Stimulated activated naive CD4-positive, alpha-beta T cell (primary cell): ENCODE measurements at regions not wholly inside any gene's neighbourhood (a gene's known extent, or its start where the extent isn't known, plus 50 kb on each side); places are given as distances from the start of the nearest gene placed in this dataset.

Experiments used
- DNase-seq, 6 experiments: peaks; one replicate each; lab custom pipeline; 2025; lab: John Stamatoyannopoulos, UW

DNA sequence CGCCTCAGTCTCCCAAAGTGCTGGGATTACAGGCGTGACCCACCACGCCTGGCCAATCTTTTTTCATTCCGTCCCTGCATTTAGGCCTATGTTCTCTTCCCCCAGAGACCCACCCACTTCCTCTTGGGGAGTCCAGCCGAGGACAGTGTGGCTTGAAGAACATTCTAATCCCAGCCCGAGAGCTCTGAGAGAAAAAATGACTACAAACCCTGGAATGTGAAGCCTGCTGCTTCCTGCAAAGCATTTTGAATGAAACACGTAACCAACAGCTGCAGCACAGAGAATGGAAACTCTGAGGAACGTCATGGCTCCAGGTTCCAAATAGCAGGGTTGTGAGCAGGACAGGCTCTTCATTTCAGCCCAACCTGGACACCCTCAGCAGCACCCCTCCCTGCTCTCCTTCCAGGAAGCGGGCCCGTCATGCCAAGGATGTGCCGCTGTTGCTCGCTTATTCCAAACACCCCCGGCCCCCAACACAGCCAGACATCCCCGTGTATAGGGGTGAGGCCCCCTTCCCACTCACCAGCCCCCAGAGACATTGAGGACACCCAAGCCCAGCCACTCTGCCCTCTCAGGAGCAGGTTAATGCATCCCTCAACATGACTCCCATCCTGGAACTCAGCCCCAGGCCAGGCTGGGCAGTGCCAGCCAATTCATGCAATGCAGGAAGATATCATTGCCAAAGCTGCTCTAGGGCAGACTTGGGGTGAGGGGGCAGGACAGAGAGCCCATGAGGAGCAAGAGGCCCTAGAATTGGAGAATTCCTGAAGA is 139.8 kb downstream of the ZFP36L2 start:
- DNase-seq, result no peak

DNA sequence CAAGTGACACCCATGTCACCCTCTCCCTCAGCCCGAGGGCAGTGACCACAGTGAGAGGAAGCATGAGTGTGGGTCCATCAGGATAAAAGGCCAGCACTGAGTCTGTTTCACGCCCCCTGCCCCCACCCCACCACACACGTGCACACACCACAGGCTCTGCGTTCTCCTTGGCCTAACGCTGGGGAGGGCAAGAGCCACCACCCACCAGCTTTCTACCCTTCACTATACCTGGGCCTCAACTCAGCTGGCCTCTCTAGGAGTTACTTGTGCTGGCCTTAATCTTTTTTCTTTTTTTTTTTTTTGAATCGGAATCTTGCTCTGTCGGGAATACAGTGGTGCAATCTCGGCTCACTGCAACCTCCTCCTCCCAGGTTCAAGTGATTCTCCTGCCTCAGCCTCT is 140.5 kb downstream of the ZFP36L2 start:
- no peak for DNase-seq

DNA sequence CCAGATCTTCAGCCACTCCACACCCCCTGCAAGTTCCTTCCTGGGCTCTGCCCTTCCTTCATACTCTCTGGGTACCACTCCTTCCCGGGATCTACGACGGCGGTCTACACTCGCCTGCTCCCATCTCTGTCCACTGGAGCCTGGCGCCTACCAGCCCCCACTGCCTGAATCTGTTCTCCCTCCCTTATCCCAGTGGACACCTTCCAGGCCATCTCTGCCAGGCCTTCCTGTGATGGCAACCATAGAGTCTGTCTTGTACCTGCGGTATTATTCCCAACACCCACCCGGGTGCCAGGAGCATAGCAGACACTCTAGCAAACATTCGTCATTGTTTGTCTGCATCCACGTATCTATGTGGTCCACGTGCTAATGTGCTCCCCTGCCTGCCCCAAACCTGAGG is 140.9 kb downstream of the ZFP36L2 start:
- no peak for DNase-seq

DNA sequence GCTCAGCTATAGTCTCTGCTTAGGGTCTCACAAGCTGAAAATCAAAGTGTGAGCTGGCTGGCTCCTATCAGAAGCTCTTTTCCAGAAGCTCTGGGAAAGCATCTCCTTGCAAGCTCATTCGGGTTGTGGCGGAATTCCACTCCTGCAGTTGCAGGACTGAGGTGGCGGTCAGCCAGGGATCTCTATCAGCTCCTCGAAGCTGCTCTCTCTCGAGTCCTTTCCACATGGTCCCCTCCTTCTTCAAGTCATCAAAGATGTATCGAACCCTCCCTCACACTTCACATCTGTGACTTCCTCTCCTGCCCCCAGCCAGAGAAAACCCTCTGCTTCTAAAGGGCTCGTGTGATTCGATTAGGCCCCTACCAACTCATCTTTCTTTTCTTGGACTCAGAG is 141.7 kb downstream of the ZFP36L2 start:
- DNase-seq, result no peak

DNA sequence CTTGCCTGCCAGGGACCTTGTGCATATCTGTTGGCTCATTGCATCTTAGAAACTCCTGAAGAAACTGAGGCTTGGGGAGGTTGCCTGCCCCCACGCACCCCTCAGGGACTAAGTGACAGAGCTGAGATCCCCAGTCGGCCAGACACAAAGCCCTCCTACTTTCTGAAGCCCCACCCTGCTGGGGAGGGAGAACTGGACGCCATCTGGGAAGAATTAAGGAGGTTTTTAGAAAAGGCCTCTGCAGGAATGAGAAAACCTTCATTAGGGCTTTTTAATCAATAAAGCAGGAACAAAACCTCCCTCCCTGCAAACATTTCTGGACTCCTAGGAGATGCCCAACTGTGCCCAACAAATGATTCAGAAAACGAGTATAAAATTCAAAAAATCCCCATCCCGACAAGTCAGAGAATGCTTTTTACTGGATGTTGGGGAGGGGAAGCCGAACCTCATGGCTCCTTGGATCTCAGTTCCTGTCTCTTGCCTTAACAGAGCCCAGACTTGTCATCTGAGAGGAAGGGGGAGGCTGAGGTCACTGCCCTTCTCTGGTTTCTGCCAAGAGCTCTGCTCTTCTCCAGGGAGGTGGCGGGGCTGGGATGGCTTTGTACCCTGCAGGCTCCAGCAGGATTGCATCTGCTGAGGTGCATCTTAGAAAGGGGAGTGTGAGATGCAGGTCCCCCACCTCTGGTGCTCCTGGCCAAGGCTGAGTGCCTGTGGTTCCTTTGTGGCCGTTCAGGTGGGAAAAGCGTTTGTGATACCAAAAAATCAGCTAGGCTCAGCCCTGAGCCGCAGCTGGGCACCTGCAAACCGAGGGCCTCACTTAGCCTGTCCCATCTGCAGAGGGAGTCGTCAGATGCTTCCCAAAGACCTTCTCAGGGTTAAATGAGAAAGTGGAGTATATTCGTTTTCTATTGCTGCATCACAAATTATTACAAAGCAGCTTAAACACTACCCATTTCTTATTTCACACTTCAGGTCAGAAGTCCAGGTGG is 142.4 kb downstream of the ZFP36L2 start:
- DNase-seq, result no peak

DNA sequence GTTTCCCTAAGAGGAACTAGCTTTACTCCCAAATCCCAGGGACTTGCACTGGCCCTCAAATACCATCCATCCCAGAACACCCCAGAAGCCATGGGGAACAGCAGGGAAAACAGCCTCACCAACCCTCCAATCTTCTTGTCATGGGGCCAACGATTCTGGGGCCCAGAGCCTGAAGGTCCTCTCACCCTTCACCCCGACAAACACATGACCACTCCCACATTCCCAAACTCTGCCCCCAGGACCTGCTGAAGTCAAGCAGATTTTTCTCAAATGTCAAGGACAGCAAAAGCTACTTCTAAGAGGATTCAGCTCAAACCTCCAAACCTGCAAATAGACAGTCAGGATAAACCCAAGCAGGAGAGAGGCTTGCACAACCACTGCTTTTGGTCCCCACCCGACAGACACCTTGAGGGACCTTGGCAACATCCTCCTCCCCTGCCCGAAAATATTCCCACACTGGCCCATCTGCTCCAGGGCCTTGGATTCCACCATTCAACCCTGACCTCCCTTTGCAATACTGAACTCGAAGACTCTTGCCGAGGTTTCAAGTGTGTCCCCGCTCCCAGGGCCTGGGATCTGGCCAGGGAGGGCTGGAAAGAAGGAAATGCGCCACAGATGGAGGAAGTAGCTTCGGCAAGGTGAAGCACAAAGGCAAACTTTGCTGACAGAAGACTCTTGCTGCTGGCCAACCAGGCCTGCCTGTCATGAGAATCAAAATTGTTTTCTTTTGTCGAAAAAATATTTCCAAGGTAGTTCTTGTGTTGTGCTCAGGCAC is 143.3 kb downstream of the ZFP36L2 start:
- no peak for DNase-seq

DNA sequence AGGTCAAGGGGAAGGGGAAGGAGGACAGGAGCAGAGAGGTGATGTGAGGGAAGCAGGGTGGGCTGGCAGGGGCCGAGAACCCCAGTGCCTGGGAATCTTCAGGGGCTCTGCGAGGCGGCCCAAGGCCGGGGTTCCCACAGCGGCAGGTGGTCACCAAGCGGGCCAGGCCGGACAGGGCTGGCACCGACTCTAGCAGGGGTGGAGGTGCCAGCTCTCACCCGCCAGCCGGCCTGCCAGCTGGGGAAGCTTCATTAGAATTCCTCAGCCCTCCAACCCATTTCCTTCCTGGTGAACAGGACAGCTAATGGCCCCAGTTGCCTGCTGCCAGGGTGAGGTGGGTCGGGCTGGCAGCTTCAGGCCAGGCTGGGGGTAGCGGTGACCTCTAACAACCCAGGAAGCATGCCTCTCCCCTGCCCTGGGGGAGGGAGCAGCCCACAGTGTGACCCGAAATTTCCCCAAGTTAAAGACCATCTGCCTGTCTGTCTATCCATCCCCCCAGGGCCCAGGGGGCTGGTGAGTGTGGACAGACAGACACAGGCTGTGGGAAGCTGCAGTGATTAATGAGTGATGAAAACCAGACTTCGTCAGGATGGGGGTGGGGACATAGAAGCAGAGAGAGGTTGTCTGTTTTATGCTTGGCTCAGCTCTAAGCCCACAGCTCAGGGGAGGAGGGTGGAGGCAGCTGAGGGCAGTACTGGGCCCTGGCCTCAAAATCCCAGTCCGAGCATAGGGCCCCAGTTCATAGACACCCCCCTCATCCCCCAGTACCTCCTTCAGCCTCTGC is 144.1 kb downstream of the ZFP36L2 start:
- no peak for DNase-seq

DNA sequence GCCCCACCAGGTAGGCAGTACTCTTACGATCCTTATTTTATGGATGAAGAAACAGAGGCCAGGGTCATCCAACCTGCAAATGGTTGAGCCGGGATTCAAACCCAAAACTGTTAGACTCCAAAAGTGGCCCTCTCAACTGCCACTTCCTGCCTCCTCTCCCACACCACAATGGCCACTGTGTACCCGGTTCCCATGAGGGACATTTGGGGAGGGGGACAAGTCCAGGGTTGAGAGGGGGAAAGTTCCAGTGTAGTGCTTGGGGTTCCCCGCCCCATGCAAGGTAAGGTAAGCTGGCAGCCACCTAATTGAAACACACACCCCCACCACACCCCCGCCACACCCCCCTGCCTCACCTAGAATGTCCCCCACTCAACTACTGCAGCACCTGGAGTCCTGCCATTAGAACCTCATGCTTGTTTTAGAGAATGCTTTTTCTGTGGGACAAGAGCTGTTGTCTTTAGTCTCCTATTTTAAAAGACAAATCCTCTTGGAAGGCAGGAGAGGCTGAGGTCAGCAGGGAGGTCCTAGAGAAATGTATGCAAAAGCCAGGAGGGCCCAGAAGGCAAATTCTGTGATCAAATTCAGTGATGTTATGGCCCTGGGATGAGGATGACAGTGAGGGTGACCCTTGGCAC is 145.2 kb downstream of the ZFP36L2 start:
- no peak for DNase-seq

DNA sequence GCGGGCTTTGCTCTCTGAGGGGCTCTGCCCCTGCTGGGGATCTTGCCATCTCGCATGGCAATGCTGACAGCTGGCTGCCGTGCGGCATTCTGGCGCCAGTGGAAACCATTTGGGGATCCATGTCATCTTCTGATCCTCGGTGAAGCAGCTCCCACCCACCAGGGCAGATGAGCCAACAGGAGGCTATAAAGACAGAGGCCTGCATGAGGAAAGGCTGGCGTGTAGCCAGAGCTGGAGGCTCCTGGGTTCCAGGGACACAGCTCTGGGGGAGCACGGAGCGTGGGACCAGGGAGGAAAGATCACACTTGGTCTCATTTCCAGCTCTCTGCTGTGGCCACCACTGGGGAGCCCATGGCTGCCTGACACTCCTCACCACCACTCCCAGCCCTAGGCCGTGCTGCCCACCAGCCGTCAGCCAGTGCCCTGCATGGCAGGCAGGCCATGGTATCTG is 145.8 kb downstream of the ZFP36L2 start:
- DNase-seq, result no peak

DNA sequence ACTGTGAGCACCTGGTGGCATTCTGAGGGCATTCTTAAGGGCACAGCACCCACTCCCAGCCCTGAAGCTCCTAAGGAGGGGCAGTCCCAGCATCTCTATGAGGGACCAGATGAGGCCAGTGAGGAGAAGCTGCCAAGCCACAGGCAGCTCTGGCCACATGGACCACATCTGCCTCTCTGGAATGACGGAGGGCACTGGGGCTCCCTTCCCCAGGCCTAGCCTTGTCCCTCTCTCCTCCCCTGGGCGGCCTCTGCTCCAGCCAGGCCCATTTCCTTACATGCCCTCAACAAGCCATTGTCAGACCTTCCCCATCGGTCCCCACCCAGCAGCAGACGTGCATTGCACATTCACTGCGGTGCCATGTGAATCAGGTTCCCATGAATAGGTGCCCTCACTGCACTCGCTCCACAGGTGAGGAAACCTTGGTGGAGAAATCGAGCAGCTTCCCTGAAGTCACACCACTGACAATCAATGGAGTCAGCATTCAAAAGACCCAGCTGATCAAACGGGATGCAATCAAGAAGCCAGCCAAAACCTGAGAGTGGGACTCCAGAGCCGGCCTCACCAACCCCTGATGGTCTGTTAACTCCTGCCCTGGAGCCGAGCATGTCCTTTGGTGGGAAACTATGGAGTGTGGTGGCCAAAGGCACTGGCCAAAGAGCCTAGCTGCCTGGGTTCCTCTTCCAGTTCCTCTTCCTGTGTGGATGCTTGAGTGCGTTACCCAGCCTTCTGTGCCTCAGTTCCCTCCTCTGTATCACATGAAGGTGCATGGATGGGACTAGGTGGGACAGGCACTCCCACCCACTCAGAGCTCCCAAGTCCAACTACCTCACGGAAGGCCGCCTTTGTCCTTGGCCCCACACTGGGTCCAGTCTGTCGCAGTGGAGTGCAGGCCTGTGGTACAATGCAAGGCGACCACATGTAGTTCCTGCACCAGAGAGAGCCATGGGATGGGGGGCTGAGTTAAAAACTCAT is 147.3 kb downstream of the ZFP36L2 start:
- DNase-seq, result no peak

DNA sequence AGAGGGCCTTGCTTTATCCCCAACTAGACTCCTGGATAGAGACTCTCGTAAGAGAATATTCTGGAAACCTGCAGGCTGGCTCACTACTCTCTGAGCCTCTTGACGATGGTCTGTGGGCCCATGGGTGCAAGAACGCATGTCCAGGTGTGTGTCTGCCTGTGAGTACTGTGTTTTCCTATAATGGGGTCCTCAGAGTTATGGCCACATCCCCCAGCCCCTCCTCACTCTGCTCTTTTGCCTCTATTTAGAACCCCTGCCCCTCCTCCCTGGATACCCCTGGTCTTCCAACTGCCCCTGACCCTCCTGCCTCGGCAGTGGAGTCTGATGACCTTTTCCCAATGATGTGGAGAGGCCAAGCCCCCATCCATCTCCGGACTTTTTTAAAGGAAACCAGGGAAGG is 148.1 kb downstream of the ZFP36L2 start:
- DNase-seq, result no peak

DNA sequence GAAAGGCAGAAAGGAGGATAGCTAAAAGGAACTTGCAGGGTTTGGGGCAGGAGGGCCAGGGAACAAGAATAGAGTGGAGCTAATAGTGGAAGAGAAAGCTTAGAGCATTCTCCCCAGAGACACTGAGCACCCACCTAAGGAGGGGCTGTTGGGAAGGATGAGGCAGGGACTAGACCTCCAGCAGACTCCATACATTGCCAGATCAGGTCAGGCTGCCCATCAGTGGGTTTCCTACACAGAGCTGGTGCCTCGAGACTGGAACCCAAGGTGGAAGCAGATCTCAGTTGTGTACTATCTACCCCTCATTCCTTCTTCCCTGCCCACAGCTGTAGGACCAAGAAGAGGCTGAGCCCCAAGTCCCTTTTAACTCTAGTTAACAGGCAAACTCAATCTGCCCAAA is 148.5 kb downstream of the ZFP36L2 start:
- DNase-seq, result no peak

DNA sequence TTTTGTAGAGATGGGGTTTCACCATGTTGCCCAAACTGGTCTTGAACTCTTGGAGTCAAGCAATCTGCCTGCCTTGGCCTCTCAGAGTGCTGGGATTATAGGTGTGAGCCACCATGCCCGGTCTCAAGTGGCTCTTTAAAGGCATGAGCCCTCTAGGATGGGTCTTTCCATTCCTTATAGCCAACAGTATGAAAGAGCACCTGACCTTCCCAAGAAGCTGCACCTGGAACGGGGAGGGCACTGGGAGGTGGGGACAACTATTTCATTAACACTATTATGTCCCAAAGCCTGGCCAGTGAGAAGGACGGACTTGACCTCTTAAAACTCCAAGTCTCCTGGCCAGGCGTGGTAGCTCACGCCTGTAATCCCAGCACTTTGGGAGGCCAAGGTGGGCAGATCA is 149.7 kb downstream of the ZFP36L2 start:
- no peak for DNase-seq

DNA sequence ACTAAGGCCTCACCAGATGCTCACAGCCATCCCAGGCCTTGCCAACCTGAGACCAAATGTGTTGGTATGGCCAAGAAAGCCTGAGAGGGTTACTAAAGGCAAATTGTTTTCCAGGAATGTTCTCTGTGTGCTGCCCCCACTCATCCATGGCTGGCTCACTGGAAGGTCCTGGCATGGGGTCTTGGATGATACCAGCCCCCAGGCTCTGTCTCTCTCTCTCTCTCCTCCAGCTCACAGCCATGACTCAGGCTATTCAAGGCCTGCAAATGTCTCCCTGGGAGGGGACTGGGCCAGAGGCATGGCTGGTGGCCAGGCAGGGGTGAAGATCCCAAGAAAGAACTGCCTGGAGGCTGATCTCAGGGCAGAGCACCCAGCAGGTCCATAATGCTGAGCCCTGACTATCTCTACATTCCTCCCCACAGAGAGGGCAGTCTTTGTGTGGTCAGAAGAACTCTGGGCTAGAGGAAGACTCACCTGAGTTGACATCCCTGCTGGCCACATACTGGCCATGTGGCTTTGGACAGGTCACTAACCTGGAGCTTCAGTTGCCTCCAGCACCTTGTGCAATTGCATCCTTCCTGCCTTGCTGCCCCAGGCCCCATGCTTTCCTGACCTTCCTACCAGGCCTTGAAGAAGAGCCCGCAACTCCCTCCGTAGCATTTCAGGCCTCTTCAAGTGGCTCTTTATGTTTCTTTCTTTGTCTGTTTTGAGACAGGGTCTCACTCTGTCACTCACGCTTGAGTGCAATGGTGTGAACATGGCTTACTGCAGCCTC is 150.4 kb downstream of the ZFP36L2 start:
- DNase-seq, result no peak

DNA sequence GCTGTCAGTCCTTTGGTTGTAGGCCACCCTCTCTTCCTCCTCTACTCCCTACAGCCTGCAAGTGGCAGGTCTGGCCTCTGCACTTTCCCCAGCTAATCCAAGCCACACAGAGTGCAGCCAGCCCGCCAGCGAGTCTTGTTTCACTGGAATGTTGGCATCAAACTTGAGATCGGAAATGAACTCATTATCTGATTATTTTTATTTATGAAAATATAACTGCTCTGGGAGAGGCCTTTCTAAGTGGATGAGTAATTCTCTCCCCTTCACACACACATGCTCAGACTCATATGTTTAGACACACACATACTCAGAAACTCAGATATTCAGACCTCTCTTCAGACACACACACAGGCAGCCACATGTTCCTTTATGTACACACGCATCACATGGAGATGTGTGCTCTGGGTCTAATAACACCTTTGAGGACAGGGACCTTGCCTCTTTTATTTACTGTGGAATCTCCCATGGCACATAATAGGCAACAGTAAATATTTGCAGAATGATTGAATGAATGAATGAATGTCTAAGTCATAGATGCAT is 151.3 kb downstream of the ZFP36L2 start:
- DNase-seq, result no peak

DNA sequence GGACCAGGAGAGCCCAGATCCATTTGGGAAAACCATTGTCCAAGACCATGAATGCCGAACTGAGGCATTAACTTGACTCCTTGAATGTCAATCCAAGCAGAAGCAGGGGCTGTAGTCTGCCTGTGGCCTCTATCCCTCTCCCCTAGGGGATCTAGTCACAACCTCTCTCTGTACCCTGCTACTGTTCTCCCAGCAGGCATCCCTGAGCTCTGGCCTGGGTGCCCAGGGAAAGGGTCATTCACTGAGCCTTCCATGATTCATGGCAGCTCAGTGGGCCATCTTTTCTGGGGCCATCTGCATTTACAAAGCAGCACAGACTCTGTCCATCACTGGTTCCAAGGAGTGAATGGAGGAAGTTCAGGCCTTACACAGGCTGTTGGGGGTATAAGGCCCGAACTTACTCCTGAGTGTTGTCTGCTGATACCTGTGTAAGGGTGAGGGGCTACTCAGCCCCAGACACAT is 151.8 kb downstream of the ZFP36L2 start:
- DNase-seq, result no peak

DNA sequence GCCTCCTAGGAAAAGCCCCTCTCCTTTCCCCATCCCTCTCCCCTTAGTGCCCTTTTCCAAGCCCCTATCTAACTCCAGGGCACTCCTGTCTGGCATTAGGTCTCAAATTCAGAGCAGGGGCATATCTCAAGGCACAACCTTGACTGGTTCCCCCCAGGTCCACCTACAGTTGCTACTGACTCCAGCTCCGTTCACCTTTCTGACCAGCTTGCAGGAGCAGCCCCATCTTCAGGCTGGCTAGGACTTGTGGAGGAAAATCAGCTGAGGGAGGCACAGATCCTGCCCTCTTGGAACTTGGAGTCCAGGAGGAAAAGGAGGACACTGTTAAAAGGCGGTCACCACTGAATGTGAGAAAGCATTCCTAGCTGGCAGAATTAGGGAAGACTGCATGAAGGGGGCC is 152.4 kb downstream of the ZFP36L2 start:
- DNase-seq, result no peak

DNA sequence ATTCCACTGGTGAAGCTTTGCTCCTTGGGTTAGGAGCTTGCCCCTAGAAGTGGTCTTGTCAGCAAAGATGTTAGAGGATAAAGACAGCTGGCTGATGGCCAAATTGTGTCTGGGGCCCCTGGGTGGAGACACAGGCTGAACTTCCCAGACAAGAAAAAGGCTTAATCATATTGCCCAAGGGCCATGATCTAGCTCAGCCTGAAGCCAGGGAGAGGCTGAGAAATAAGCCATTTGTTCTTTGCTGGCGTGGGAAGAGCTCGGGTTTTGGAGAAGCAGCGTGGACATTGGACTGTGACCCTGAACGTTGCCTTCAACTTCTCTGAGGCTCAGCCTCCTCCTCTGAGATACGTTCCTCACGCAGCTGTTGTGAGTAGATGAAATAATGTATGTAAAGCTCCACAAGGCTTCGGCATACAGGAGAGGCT is 153.0 kb downstream of the ZFP36L2 start:
- DNase-seq, result no peak
